Activated naive CD8-positive, alpha-beta T cell treated with anti-CD3 and anti-CD28 coated beads, Interleukin-2, amount 50 U/mL, for 24 hours (primary cell): ENCODE measurements at regions not wholly inside any gene's neighbourhood (a gene's known extent, or its start where the extent isn't known, plus 50 kb on each side); places are given as distances from the start of the nearest gene placed in this dataset.
A peak's percentile ranks its signal among the peaks of the same experiment; 100 is the strongest.
"Not testable (repeated sequence)": the region's sequence is repeated elsewhere in the genome, so short reads cannot be mapped to it uniquely, and the experiment has no call there.

ENCODE experiments used
- ATAC-seq: fragments of 150-1000 bp; cut with Tn5 transposase; one replicate; pipeline ENCODE4 v1.10.0; 2021
- DNase-seq: peaks from one replicate; pipeline ENCODE4 v3.0.0; 2021
- H3K27ac Mint-ChIP-seq: one replicate; pipeline ENCODE4 v1.8.0; 2021; ENCODE audit warnings: mild to moderate bottlenecking, mixed read lengths
- H3K27me3 Mint-ChIP-seq: one replicate; pipeline ENCODE4 v1.8.0; 2021; ENCODE audit warnings: mixed read lengths
- H3K36me3 Mint-ChIP-seq: one replicate; pipeline ENCODE4 v1.8.0; 2021; ENCODE audit warnings: low read depth, mixed read lengths
- H3K4me1 Mint-ChIP-seq: one replicate; pipeline ENCODE4 v1.8.0; 2021; ENCODE audit warnings: mixed read lengths
- H3K4me3 Mint-ChIP-seq: one replicate; pipeline ENCODE4 v1.8.0; 2021; ENCODE audit warnings: mild to moderate bottlenecking, moderate library complexity, mixed read lengths
- H3K9me3 Mint-ChIP-seq: one replicate; pipeline ENCODE4 v1.8.0; 2021; ENCODE audit warnings: mixed read lengths

GRCh38 chr9:34907044-34907443, 51.0 kb upstream of the PHF24 start:
- DNase-seq (no peak), ATAC-seq (no peak)
- Mint-ChIP-seq H3K27ac (no peak overlapping the region), H3K27me3 (peaks cover 28% of the 10 kb centered on the region), H3K9me3 (no peaks in the 10 kb centered on the region), H3K4me3 (no peak overlapping the region), H3K4me1 (no peaks in the 10 kb centered on the region), H3K36me3 (no peaks in the 10 kb centered on the region)

DNA sequence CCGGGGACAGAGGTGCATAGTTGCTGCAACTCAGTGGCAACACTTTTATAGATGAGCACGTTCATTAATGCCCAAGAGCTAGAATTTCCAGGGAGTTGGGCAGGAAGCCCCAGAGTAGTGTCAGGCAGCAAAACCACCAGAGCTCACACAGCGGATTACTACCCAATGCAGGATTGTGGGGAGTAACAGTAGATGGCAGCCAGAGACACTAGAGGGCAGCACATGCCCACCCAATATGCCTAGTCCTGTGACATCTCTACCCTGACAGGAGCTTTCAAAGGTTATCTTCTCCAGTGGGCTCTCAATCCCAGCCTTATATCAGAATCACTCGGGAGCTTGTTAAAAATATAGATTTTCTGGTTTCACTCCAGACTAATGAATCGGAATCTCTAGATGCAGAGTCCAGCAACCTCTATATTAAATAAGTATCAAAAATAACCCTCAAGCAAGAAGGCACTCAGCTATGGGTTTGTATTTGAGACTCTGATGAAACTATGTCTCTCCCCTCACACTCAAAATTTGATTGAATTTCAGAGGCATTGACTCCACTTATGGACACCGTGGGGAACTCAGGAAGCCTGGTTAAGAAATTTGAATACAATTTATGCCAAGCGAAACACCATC, 58.4 kb upstream of the PHF24 start:
- H3K27ac Mint-ChIP-seq = no peak overlapping the region
- ATAC-seq (peak; percentile 100), DNase-seq (peak; percentile 80)
- H3K9me3 Mint-ChIP-seq = no peaks in the 10 kb centered on the region
- H3K27me3 Mint-ChIP-seq = peaks cover 36% of the 10 kb centered on the region
- H3K36me3 Mint-ChIP-seq = no peaks in the 10 kb centered on the region
- no peaks in the 10 kb centered on the region for H3K4me1 Mint-ChIP-seq
- H3K4me3 Mint-ChIP-seq = no peak overlapping the region

DNA sequence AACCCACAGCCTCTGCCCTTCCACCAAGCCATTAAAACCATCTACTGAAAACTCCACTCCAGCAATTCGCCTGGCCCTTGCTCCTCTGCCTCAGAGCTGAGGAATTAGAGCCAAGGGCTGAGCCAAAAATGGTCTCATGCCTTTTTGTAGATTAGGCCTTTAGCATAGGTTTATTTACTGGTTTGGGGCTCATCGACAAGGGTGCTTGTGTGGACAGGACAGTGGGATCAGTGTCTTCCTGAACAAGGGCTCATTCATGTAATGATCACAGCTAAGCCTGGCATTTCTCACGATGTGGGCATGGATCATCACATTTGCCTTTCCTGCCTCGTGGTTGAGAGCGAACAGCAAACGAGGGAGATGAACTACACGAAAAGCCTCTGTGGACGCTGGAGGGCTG, 59.2 kb upstream of the PHF24 start:
- no peak overlapping the region for H3K4me3 Mint-ChIP-seq
- H3K27me3 Mint-ChIP-seq = peaks cover 43% of the 10 kb centered on the region
- H3K4me1 Mint-ChIP-seq = no peaks in the 10 kb centered on the region
- H3K27ac Mint-ChIP-seq = no peak overlapping the region
- ATAC-seq (no peak), DNase-seq (no peak)
- no peaks in the 10 kb centered on the region for H3K9me3 Mint-ChIP-seq
- H3K36me3 Mint-ChIP-seq = no peaks in the 10 kb centered on the region

GRCh38 chr9:34896112-34896511, 62.0 kb upstream of the PHF24 start:
- no peaks in the 10 kb centered on the region for H3K9me3 Mint-ChIP-seq

DNA sequence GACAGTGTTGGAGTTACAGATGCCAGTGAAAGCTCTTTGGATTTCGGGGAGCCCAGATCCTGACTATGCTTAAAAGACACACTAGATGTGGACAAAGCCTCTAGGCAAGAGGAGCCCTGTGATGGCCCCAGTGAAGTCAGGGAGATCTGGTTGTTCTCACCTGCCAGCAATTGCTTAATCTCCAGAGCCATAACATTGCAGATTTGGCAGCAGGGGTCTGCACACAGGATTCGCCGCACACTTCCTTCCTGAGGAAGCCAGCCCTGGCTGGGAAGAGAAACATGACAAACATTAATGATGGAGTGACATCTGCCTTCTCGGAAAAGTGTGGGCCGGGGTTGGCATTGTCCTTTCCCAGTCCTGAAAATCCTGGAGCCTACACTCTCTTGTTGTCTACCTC, 65.2 kb upstream of the PHF24 start:
- ATAC-seq (no peak), DNase-seq (no peak)
- Mint-ChIP-seq H3K27me3 (peaks cover 31% of the 10 kb centered on the region), H3K27ac (no peak overlapping the region), H3K36me3 (no peaks in the 10 kb centered on the region), H3K9me3 (no peaks in the 10 kb centered on the region), H3K4me1 (no peaks in the 10 kb centered on the region), H3K4me3 (no peak overlapping the region)

More at GRCh38 chr9:34896112-34896511, 62.0 kb upstream of the PHF24 start:
- Mint-ChIP-seq H3K4me3 (no peak overlapping the region), H3K36me3 (no peaks in the 10 kb centered on the region), H3K4me1 (no peaks in the 10 kb centered on the region), H3K27ac (no peak overlapping the region), H3K27me3 (peaks cover 49% of the 10 kb centered on the region)
- no peak for DNase-seq
- no peak for ATAC-seq

- H3K36me3 Mint-ChIP-seq = no peaks in the 10 kb centered on the region
Measured at GRCh38 chr9:34891386-34891785, 66.7 kb upstream of the PHF24 start.

DNA sequence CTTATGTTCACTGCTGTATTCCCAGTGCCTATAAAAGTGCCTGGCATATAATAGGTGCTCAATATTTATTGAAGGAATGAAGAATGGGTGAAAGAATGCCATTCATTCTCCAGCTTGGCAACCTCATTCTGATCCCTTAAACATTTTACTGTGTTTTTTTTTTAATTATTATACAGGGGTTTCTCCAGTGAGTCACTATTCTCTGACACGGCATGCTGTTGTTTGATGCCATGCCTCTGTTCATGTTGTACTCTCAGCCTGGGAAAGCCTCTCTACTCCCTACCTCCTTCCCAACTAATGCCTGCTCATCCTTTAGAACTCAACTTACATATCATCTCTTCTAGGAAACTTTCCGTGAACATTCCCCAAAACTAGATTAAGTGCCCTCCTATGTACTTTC, 70.2 kb upstream of the PHF24 start:
- Mint-ChIP-seq H3K27ac (no peak overlapping the region), H3K36me3 (no peaks in the 10 kb centered on the region), H3K4me3 (no peak overlapping the region), H3K27me3 (peaks cover 9% of the 10 kb centered on the region), H3K9me3 (no peaks in the 10 kb centered on the region), H3K4me1 (no peaks in the 10 kb centered on the region)
- no peak for DNase-seq
- ATAC-seq = no peak

More at GRCh38 chr9:34891386-34891785, 66.7 kb upstream of the PHF24 start:
- Mint-ChIP-seq H3K27ac (no peak overlapping the region), H3K27me3 (peaks cover 27% of the 10 kb centered on the region), H3K9me3 (no peaks in the 10 kb centered on the region), H3K4me1 (no peaks in the 10 kb centered on the region), H3K4me3 (no peak overlapping the region)
- no peak for DNase-seq
- ATAC-seq = no peak

DNA sequence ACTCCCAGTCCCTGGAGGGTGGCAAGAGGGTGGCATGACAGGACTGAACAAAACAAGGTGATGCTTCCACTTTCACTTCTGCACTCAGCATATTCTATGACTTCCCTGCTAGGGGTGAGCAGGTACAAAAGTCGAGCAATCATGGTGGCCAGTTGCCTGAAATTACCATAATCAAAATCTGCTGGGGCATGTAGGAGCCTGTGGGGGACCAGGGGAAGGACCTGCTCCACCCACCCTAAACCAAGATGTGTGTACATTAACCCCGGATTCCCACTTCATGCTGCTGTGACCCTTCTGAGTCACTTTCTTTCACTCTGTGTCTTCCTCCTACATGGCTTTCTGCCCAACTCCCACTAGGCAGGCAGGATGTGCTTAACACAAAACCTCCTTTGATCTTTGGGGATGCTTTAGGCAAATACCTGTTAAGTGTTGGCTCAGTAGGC, 73.3 kb upstream of the PHF24 start:
- peak; percentile 96 for ATAC-seq
- Mint-ChIP-seq H3K27me3 (peaks cover 4% of the 10 kb centered on the region), H3K27ac (peak overlapping the region; percentile 32), H3K9me3 (no peaks in the 10 kb centered on the region), H3K4me1 (no peaks in the 10 kb centered on the region), H3K36me3 (no peaks in the 10 kb centered on the region), H3K4me3 (no peak overlapping the region)
- DNase-seq = peak; percentile 29

GRCh38 chr9:34876096-34876495, 82.0 kb upstream of the PHF24 start:
- H3K27me3 Mint-ChIP-seq = peaks cover 6% of the 10 kb centered on the region
- no peak overlapping the region for H3K4me3 Mint-ChIP-seq
- ATAC-seq (no peak), DNase-seq (no peak)
- H3K36me3 Mint-ChIP-seq = no peaks in the 10 kb centered on the region
- no peaks in the 10 kb centered on the region for H3K4me1 Mint-ChIP-seq
- H3K9me3 Mint-ChIP-seq = no peaks in the 10 kb centered on the region
- no peak overlapping the region for H3K27ac Mint-ChIP-seq

DNA sequence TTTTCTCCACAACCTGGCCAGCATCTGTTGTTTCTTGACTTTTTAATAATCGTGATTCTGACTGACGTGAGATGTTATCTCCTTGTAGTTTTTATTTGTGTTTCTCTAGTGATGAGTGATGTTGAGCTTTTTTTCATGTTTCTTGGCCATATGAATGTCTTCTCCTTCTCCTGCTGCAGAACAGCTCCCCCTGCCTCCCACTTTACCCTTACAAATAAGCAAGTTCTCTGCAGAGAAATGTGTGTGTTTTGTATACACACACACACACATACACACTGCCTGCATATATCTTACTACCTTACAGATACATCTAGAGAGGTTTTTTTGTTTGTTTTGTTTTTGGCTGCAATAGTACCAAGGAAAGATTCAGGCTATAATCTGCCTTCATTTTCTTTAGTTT, 88.7 kb upstream of the PHF24 start:
- DNase-seq = no peak
- no peaks in the 10 kb centered on the region for H3K4me1 Mint-ChIP-seq
- no peak for ATAC-seq
- H3K27ac Mint-ChIP-seq = no peak overlapping the region
- H3K36me3 Mint-ChIP-seq = no peaks in the 10 kb centered on the region
- peaks cover 3% of the 10 kb centered on the region for H3K9me3 Mint-ChIP-seq
- peaks cover 6% of the 10 kb centered on the region for H3K27me3 Mint-ChIP-seq
- H3K4me3 Mint-ChIP-seq = no peak overlapping the region

DNA sequence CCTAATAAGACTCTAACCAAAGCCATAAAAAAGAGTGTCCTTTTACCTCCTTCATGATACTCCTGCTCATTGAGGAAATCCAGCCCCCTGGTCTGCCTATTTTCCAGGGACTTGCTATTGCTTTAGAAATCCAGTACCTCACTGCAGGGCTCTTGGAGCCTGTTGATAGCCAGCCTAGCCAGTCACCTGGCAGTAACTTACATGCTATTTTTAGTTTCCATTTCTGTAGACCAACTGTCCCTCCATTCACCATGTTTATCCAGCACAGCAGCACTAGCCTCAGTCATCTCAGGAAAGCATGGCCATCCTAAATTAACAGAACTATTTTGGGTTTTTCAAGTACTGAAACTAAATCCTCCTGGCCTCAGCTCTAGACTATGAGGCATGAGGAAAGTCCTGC, 91.5 kb upstream of the PHF24 start:
- Mint-ChIP-seq H3K27ac (no peak overlapping the region), H3K9me3 (peaks cover 3% of the 10 kb centered on the region), H3K27me3 (peaks cover 7% of the 10 kb centered on the region), H3K36me3 (no peaks in the 10 kb centered on the region), H3K4me3 (no peak overlapping the region), H3K4me1 (no peaks in the 10 kb centered on the region)
- DNase-seq (no peak), ATAC-seq (no peak)

- peaks cover 3% of the 10 kb centered on the region for H3K9me3 Mint-ChIP-seq
- peaks cover 12% of the 10 kb centered on the region for H3K27me3 Mint-ChIP-seq
- no peaks in the 10 kb centered on the region for H3K36me3 Mint-ChIP-seq
- H3K4me3 Mint-ChIP-seq = no peak overlapping the region
- no peak overlapping the region for H3K27ac Mint-ChIP-seq
- H3K4me1 Mint-ChIP-seq = no peaks in the 10 kb centered on the region
- no peak for DNase-seq
- ATAC-seq = no peak
Measured at GRCh38 chr9:34863426-34863825, 94.7 kb upstream of the PHF24 start.

DNA sequence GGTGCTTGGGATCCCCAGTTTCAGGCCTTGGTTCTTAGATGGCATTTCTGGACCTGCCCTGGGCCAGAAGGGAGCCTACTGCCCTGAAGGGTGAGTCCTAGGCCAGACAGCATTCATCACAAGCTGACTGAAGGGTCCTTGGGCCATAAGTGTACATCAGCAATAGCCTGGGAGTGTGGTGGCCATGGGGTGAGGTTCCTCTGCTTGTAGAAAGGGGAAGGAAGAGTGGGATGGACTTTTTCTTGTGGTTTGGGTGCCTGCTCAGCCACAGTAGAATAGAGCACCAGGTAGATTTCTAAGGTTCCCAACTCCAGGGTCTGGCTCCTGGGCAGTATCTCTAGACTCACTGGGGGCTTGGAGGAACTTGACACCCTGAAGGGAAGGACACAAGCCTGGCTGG, 95.2 kb upstream of the PHF24 start:
- Mint-ChIP-seq H3K4me1 (no peaks in the 10 kb centered on the region), H3K9me3 (peaks cover 3% of the 10 kb centered on the region), H3K36me3 (no peaks in the 10 kb centered on the region), H3K27me3 (peaks cover 15% of the 10 kb centered on the region), H3K27ac (no peak overlapping the region), H3K4me3 (no peak overlapping the region)
- ATAC-seq (no peak), DNase-seq (no peak)

DNA sequence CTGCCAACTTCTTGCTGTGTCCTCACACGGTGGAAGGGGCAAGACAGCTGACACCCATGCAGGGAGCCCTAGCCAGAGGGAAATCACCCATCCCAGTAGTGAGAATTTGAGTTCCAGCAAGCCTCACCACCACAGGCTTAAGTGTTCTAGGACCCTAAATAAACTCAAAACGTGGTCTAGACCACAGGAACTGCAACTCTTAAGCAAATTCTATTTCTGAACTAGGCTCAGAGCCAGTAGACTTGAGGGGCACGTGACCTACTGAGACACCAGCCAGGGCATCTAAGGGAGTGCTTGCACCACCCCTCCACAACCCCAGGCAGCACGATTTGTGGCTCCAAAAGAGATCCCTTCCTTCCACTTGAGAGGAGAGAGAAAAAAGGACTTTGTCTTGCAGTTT, 96.0 kb upstream of the PHF24 start:
- H3K4me1 Mint-ChIP-seq = no peaks in the 10 kb centered on the region
- H3K9me3 Mint-ChIP-seq = peaks cover 3% of the 10 kb centered on the region
- ATAC-seq = no peak
- H3K27ac Mint-ChIP-seq = no peak overlapping the region
- H3K4me3 Mint-ChIP-seq = no peak overlapping the region
- H3K27me3 Mint-ChIP-seq = peaks cover 15% of the 10 kb centered on the region
- H3K36me3 Mint-ChIP-seq = no peaks in the 10 kb centered on the region
- DNase-seq = no peak

DNA sequence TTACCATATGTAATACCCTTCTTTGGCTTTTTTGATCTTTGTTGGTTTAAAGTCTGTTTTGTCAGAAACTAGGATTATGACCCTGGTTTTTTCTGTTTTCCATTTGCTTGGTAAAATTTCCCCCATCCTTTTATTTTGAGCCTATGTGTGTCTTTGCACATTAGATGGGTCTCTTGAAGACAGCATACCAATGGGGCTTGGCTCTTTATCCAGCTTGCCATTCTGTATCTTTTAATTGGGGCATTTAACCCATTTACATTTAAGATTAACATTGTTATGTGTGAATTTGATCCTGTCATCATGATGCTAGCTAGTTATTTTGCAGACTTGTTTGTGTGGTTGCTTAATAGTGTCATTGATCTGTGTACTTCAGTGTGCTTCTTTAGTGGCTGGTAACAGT, 103.1 kb upstream of the PHF24 start:
- not testable (repeated sequence) for H3K36me3 Mint-ChIP-seq, H3K4me3 Mint-ChIP-seq, DNase-seq, H3K9me3 Mint-ChIP-seq, H3K27ac Mint-ChIP-seq, H3K4me1 Mint-ChIP-seq, ATAC-seq
- H3K27me3 Mint-ChIP-seq = peaks cover 18% of the 10 kb centered on the region

DNA sequence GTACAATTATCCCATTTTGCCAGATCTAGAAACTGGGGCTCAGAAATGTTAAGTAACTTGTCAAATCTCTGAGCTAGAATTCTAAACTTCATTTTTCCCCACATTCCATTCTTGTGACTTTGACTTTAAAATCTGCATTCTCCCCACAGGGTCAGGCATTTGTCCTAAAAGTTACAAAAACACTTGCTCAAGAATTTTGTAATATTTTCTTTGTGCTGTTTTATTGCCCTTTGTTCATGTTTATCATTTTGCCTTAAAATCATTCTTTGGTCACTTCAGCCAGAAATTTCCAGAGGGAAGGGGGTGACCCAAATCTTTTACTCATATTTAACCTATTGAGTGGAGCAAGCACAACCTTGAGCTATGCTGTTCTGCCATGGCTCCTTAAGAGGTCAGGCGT, 120.1 kb upstream of the CCL21 start:
- DNase-seq = no peak
- no peak for ATAC-seq
- Mint-ChIP-seq H3K9me3 (no peaks in the 10 kb centered on the region), H3K36me3 (no peaks in the 10 kb centered on the region), H3K4me1 (no peaks in the 10 kb centered on the region), H3K4me3 (no peak overlapping the region), H3K27me3 (peaks cover 4% of the 10 kb centered on the region), H3K27ac (no peak overlapping the region)
